ENCODE measurements at regions not wholly inside any gene's neighbourhood (a gene's known extent, or its start where the extent isn't known, plus 50 kb on each side); places are given as distances from the start of the nearest gene placed in this dataset.

- no peak for TF ChIP-seq CTCF (IDR thresholded peaks at IDR 0.05)
- no peak for TF ChIP-seq KAT7 (CRISPR knock-in tag; IDR thresholded peaks at IDR 0.05; ENCODE audit: borderline replicate concordance)
- TF ChIP-seq MAX (CRISPR knock-in tag; IDR thresholded peaks at IDR 0.05) = no peak
- no peak for TF ChIP-seq MXD4 (CRISPR knock-in tag; IDR thresholded peaks at IDR 0.05; ENCODE audit: borderline replicate concordance)
- no peak for TF ChIP-seq JUN (CRISPR knock-in tag; IDR thresholded peaks at IDR 0.05)
- TF ChIP-seq AFF4 (CRISPR knock-in tag; IDR thresholded peaks at IDR 0.05; ENCODE audit: borderline replicate concordance) = no peak
- TF ChIP-seq ZNF219 (CRISPR knock-in tag; IDR thresholded peaks at IDR 0.05; ENCODE audit: borderline replicate concordance) = no peak
Measured at GRCh38 chr13:94822356-94822755, 110.0 kb upstream of the SOX21 start.
